Left hindlimb (tissue), 1 donor: ENCODE measurements at regions not wholly inside any gene's neighbourhood (a gene's known extent, or its start where the extent isn't known, plus 50 kb on each side); places are given as distances from the start of the nearest gene placed in this dataset.

Experiments used
- DNase-seq: peaks from one replicate; pipeline ENCODE4 v3.0.0-alpha.2; 2018

DNA sequence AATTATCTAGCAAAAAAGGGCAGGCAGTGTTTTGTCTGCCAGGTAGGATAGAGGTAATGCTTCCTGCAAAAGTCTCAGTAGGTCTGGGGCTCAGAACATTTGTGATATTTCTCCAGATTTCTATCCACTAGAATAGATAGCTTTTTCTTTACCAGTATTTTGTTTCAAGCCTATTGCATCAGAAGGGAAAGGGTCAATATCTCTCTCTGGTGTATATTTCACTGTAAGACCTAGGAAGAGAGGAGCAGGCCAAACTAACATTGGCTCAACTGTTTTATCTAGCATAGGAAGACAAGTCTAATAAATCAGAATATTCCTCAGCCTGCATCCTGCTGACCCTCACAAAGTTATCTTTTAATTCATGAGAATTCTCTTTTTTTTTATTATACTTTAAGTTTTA is 106.7 kb upstream of the DAAM1 start:
- no peak for DNase-seq

DNA sequence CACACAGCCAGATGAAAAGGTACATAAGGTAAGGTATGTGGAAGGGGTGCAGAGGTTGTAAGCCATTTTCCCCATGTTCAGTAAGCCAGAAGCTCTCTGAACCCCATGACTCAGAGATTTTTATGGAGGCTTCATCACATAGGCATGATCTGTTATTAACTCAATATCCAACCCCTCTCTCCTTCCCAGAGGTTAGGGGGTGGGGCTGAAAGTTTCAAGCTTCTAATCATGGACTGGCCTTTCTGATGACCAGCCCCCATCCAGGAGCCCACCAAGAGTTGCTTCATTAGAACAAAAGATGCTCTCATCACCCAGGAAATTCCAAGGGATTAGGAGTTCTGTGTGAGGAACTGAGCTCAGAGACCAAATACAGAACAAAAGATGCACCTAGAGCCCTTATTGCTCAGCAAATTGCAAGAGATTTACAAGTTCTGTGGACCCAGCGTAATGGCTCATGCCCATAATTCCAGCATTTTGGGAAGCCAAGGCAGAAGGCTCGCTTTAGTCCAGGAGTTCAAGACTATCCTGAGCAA is 103.2 kb upstream of the DAAM1 start:
- DNase-seq: no peak

DNA sequence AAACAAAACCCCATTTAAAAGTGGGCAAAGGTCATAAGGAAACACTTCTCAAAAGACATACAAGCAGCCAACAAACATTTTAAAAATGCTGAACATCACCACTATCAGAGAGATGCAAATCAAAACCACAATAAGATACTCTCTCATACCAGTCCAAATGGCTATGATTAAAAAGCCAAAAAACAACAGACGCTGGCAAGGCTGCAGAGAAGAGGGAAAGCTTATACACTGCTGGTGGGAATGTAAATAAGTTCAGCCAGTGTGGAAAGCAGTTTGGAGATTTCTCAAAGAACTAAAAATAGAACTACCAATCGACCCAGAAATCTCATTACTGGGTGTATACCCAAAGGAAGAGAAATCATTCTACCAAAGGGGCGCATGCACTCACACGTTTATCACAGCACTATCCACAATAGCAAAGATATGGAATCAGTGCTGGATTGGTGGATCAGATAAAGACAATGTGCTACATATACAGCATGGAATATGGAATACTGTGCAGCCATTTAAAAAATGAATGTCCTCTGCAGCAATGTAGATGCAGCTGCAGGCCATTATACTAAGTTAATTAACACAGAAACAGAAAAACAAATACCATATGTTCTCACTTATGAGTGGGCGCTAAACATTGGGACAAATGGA is 102.1 kb upstream of the DAAM1 start:
- DNase-seq: no peak

DNA sequence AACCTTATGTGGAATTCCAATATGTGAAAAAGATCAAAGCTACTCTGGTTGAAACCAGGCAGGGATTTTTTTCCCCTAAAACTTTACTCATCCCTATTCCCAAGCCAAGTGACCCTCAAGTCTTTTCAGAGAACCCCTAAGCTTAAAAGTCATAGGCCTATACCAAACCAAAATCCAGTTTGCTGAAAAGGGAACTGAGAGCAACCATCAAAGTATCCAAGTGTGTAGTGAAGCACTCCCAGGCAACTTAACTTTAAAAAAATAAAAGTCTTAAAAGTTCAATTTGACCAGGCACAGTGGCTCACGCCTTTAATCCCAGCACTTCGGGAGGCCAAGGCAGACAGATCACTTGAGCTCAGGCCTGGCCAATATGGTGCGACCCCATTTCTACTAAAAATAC is 101.2 kb upstream of the DAAM1 start:
- no peak for DNase-seq

DNA sequence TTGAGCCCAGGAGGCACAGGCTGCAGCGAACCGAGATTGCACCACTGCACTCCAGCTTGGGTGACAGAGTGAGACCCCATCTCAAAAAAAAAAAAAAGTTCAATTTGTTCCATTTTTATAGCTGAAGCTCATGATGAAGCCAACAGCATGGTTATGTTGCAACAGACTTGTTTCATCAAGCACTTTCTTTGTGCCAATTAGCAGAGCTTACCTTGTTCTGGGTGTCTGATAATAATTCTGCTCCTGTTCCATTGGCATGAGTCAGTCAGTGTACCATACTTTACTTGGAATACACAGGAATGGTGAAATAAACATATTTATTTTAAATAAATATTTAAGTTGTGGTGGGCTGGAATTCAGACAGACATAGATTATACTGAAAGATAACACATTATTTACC is 100.8 kb upstream of the DAAM1 start:
- DNase-seq: no peak

DNA sequence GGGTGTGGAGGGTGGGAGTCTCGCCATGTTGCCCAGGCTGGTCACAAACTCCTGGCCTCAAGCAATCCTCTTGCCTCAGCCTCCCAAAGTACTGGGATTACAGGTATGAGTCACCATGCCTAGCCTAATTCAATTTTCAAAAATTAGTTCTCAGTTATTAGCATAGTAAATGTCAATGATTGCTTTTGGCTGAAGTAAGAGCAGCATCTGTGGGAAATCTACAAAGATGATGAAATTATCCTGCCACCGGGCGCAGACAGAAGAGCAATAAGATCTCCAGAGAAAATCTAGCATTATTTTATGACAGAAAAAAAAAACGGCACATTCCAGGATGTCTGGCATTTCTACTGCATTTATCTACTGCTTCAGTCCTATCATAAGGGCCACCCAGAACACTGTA is 97.9 kb upstream of the DAAM1 start:
- DNase-seq: no peak

DNA sequence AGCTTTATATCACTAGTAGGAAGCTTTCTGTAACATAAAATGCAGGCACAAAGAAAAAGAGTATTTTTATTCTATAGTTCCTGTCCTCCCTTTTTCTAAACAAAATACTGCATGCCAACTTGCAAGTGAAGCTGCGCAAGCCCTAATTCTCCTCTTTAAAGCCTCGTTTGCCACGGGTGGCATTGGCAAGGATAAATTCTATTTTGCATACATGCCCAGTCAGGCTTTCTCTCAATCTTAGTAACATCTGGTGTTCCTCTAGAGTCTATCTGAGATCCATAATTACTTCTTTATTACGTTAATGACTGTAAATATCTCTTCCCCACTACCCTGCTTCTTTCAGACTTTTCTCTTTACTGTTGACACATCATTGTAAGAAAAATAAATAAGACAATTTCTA is 97.1 kb upstream of the DAAM1 start:
- no peak for DNase-seq

DNA sequence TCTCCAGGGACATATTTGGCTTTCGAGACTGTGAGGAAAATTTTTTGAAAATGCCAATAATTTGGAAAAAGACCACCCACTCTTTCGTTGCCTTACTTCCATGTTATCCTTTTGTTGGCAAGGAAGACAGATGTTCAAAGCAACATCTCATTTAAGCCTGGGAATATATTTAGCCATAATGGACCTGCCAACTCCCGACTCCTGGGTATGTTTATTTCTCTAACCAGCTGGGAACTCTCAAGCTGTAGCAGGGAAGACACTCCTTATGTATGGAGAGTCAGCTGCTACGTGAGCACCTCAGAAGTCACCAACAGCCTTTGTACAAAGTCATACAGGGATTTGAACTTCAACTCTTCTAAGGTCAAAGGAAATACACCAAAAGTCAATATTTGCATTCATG is 96.5 kb upstream of the DAAM1 start:
- DNase-seq: no peak

DNA sequence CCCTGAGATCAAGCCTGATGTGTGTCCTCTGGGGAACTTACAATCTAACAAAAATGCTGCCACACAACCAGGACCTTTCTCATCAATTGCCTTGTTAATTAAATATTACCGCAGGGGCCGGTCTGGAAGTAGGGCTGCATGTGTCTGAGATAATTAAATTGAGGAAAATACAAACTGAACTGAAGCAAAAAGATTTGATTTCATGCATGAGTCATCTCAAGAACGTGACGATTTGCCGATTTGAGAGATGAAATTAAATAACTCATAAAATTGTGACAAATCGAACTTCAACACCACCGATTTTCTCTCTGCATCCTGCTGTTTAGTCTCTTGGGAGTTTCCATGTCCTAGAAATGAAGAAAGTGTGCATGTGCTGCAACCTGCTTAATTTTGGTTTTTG is 94.6 kb upstream of the DAAM1 start:
- DNase-seq: no peak

DNA sequence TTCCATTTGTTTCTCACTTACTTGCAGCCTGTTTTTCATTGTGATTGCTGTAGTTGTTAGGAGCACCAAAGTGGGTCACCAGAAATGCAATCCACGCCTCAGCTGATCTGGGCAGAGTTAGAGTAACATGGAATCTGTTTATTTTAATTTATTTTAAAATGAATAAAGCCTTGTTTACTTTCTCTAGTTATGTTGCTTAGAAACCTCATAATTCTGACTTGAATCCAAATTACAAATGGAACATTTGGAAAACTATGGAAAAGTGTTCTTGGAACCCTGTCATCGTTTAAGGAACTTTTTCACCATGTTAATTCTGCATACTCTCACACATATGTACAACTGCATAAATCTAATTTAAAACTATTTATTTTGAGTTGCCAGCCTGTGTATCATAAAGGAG is 92.2 kb upstream of the DAAM1 start:
- DNase-seq: no peak

DNA sequence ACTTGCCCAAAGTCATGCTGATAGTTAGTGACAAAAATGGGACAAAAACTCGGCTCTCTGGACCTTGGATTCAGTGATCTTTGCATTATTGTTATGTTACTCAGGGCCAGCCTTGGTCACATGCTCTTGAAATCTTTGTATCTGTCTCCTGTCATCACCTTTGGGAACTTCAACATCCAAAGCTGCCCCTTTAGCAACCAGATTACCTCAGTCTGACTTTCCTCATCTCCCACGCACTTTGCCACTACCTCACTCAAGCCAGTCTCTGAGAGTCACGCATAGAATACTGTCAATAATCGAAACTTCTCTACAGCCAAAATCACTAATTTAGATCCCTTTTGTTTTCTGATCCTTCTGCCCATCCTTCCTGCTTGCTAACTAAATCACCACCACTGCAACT is 90.8 kb upstream of the DAAM1 start:
- DNase-seq: no peak

DNA sequence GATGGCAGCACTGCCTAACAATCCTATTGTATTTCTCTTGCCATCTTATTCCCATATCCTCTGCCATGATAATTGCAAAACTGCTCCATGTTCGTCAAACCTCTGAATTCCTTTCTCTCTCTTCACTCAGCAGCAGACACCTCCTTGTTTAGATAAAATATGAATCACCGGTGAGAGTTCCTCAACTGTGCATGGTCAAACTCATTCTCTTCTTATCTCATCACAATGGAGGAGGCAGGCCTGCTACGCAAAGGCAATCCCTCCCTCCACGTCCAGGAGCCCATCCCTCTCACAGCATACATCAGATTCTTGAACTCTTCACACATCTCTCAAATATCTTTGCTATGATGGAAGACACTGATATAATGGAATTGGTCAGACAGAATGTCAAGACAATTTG is 90.1 kb upstream of the DAAM1 start:
- DNase-seq: no peak

DNA sequence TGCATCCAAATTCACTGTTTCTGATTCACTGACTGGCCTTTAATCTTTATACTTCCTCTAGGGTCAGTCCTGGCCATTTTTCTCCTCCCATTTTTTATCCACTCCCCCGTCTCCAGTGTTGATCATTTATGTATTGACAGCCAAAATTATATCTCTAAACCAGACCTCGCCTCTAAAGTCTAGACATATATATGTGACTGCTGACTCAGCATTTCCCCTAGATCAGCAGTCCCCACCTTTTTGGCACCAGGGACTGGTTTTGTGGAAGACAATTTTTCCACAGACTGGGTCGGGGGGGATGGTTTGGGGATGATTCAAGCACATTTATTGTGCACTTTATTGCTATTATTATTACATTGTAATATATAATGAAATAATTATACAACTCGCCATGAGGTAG is 88.3 kb upstream of the DAAM1 start:
- DNase-seq: no peak

DNA sequence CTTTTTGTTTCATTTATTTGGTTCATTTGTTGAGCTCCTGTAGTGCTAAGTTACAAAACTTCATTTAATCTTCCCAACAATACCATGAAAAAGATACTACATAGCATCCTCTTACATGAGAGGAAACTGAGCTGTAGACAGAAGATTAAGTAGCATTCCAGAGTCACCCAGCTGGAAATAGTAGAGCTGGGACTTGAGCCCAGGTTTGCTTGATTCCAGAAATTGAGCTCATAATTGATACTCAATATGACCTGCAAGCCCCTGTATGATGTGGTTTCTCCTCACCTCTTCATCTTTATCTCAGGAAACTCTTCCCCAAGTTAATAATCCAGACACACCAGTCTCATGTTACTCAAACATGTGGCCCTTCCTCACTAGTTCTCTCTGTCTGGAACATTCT is 87.0 kb upstream of the DAAM1 start:
- no peak for DNase-seq

DNA sequence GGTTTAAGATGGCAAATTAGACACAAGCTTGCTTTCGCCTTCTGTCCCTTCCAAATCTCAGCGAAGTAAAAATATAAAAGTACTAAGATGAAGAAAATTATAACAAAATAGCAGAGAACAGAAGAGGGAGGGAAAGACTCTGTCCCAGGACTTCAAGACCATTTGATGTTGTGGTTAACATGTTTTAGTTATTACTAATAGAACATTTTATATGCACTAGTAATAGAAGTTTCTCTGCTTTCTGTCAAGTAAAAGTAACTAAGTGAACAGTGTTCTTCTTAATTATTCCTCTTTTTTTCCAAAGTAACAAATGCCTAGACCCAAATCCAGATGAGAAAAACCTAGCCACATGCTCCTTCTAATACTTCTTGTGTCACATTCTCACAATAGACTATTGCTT is 85.1 kb upstream of the DAAM1 start:
- no peak for DNase-seq

DNA sequence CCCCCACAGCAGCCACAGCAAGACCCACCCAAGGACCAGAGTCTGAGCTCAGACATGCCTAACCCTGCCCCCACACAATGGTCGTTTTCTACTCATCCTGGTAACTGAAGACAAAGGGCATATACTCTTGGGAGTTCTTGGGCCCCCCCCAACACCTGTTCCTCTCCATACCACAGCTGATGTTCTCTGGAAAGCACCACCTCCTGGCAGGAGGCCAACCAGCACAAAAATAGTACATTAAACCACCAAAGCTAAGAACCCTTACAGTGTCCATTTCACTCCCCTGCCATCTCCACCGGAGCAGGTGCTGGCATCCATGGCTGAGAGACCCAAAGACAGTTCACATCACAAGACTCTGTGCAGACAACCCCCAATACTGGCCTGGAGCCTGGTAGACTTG is 80.6 kb upstream of the DAAM1 start:
- DNase-seq: peak; percentile 51

DNA sequence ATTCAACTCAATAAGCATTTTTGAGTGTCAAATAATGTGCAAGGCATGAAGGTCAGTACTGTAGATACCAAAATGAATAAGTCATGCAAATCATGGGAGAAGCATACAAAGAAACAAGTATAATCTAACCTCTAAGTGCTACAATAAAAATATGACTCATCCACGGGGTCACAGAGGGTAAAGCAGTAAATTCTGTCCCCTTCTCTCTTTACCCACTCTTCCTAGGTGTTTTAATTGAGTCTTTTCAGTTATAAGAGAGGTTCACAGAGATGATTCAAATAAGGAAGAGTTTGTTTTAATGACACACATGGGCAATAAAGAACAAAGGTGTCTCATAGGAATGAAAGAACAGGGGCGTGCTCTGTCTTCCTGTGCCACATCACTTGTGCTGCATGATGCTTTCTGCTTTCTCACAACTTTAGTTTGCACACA is 71.5 kb upstream of the DAAM1 start:
- no peak for DNase-seq

DNA sequence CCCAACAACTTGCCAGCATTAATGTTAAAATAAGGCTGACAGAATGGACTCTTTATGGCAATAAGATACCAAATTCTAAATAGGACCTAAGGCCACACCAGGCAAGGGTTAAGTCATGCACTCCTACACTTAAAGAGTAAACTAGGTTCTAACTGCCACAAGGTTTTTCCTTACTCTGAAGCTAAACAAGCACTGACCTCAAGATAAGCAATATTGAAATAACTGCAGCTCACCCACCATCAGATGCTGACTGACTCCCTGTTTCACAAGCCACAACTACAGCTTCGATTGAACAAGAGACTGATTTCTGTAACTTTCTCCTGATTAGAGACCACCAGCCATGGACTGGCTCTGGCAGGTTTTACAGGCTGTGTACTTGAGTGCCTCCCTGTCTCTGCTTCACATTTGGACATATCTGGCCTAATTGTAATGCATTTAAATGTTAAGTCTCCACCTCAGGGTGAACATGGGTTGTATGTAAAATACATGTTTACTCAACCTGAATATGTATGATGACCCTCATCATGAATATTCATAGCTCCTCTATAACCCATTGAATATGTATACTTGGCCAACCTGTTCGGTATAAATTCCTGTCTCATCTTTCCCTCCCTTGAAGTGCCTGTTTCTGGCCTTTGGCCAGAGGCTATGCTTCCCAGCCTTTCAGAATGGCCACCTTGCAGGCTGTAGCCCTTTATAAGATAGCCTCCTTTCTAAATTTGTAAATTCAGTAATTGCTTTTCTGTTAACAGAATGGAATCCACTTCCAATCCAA is 70.5 kb upstream of the DAAM1 start:
- DNase-seq: no peak

DNA sequence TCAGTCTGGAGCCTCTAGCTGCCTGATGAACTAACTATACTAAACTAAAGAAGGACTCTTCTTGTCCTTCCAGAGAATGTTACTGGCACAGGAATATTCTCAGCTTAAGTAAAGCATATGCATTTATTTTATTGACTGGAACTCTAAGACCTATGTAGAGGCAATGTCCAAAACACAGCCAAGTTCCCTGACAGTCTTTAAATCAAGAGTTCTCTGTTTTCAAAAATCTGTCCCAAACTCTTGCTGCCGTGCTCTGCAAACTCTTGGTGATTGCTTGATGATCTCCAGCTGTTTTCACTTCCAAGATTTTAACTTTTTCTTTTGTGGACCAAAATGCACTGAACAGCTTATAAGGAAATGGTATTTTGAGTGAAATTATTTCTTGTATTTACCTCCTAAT is 67.5 kb upstream of the DAAM1 start:
- no peak for DNase-seq

DNA sequence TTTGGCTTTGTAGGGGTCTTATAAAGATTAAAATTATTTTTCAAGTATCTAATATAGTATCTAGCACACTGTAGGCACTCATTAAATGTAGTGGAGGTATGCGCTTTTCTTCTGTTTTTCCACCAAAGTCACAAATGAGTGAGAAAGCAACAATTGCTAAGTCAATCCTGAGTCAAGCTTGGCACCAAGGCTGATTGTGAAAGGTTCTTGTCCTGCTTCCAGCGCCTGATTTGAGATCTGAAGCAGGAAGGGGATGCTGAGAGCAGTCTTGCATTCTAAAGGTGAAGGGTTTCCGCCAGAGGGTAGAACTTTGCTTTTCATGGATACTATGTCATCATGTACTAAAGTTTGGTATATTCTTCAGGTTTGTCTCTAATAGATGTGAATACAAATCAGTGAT is 64.9 kb upstream of the DAAM1 start:
- no peak for DNase-seq

DNA sequence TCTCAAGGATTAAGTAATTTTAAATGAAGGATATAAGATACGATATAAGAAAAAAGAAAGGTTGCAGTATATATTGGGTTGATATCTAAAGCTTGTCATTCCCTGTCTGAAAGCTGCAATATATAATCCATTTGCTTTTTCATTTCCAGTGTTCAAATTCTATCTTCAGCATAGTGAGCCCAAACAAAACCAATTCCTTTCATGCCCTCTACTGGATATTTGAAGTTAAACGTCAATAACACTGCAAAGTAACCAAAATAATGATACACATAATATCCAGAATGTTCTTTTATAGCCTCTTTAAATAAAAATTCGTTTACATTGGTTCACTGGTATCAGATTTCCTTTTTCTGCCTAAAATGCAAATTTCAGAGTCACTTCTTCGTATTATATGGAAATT is 64.5 kb upstream of the DAAM1 start:
- no peak for DNase-seq

DNA sequence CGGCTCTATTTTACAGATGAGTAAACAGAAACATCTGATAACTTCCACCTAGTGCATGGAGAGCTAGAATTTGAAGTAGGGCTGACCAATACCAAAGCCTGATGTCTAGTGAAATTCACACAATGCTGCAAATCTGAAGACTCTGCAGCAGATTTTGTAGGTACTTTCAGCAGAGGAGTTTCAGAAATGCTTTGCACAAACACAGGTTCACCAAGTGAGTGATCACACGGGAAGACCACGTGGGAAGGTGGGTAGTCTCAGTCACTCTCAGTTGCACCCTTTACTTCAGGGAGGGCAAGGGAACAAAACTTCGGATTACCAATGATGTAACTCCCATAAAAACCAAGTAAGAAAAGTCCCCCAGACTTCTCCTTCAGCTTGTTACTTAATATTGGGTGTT is 63.3 kb upstream of the DAAM1 start:
- DNase-seq: no peak

DNA sequence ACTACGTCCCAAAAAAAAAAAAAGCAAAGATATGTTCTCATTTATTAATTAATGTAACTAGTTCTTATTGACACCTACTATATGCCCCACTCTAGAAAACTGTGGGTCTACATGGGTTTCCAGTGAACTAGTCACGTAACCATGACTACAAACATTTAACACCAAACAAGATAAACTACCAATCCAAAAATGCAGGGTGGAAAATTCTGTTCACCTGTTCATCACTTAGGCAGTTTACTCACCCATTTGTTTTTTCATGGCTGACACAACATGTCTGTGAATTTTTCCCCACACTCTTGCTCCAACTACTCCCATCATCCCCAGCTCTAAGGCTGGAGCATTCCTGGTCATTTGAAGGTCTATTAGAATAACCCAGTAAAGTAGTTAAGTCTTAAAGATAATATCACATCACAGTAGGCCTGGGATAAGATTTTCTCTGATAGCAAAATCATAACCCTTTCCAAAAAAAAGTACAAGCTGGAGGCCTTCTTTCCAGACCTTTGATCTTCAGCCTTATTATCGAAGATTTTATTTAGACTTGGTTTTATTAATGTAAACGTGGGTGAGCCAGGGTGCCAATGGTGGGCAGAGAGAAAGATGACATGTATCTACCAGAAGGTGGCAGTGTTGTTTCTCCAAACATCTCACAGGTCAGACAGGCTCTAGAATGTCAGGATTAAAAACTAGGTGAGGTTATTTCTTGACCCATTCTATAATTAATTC is 61.6 kb upstream of the DAAM1 start:
- DNase-seq: no peak

DNA sequence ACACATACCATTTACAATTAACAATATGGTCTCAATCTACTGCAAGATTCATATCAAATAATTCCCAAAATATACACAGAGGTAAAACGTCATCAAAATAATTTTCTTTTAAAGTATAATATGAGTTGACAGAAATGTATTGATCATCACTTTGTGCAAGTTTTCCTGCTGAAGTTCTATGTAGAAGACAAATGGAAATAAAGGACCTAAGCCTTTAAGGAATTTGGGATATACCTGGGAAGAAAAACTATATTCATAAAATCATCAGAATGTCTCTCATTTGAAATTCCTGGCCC is 61.1 kb upstream of the DAAM1 start:
- no peak for DNase-seq
